HG02840 (cell line): ENCODE measurements at regions not wholly inside any gene's neighbourhood (a gene's known extent, or its start where the extent isn't known, plus 50 kb on each side); places are given as distances from the start of the nearest gene placed in this dataset.
"Not testable (repeated sequence)": the region's sequence is repeated elsewhere in the genome, so short reads cannot be mapped to it uniquely, and the experiment has no call there.

Experiments used
- ATAC-seq: cut with Tn5 transposase; IDR thresholded peaks from one replicate; pipeline ENCODE4 v1.9.1; 2021; ENCODE audit warnings: mild to moderate bottlenecking, moderate library complexity, moderate number of reproducible peaks; ENCODE audit not compliant: unreplicated experiment, low FRiP score

- ATAC-seq = no peak
Measured at GRCh38 chr12:74671421-74671820, 133.8 kb downstream of the ATXN7L3B start.

- not testable (repeated sequence) for ATAC-seq
Measured at GRCh38 chr12:74676955-74677354, 139.3 kb downstream of the ATXN7L3B start.

DNA sequence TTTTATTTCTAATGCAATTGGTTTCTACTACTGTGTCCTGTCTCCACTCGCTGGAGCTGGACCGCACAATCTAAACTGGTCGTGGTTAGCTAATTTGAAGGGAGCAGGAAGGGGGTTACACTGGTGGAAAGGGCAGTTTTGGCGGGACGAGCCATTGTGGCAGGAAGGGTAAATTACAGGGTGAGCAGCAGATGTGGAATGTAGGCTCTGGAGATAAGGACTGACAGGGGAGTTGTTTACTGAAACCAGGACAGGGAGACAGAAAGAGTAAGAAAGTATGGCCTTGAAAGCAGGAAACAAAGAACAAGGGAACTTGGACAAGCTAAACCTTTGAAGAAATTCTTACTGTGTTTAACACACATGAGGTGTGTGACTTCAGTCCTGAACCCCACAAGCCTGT, 147.8 kb downstream of the ATXN7L3B start:
- ATAC-seq = no peak

DNA sequence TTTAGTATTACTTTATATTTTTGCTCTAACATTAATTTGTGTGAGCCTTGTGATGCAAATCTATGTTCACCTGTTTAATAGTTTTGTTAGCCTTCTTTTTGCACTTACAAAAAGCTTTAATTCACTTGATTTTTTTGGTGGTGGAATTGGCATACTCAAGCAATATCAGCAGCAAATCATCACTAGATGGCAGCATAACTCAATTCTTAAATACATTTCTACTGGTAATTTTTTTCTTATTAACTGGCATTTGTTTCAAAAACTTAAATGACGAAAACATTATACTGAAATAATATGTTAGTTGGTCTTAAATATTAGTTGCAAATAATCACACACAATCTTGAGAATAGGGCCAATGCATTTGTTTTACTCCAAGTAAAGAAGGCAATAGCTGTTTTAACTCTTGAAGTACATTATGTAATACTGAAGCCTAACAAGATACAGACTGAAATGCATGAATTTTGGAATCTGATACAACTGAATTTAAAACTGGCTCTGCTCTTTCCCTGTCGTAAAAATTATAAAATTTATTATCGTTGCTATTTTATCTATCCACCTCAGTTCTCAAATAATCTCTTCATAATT, 151.5 kb downstream of the ATXN7L3B start:
- no peak for ATAC-seq

- no peak for ATAC-seq
Measured at GRCh38 chr12:74689929-74690328, 152.3 kb downstream of the ATXN7L3B start.

- no peak for ATAC-seq
Measured at GRCh38 chr12:74719447-74719846, 181.8 kb downstream of the ATXN7L3B start.

- no peak for ATAC-seq
Measured at GRCh38 chr12:74722709-74723108, 185.1 kb downstream of the ATXN7L3B start.

GRCh38 chr12:74725154-74725553, 187.5 kb downstream of the ATXN7L3B start:
- no peak for ATAC-seq

DNA sequence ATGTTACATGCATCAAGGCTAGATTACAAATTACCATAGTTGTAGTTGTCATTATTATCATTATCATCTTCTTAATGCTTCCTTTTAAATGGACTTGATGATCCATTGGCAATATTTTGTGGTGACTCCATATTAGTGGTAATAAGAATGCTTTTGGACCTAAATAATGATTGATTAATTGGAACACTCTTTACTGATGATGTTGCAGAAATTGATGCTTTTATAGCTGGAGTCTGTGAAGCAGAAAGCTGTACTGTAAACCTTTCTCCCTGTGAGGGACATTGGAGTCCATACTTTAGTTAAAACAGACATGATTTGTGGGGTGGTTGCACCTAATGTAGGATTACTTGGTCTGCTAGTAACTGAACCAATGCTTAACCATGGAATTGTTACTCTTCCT, 190.4 kb downstream of the ATXN7L3B start:
- no peak for ATAC-seq

DNA sequence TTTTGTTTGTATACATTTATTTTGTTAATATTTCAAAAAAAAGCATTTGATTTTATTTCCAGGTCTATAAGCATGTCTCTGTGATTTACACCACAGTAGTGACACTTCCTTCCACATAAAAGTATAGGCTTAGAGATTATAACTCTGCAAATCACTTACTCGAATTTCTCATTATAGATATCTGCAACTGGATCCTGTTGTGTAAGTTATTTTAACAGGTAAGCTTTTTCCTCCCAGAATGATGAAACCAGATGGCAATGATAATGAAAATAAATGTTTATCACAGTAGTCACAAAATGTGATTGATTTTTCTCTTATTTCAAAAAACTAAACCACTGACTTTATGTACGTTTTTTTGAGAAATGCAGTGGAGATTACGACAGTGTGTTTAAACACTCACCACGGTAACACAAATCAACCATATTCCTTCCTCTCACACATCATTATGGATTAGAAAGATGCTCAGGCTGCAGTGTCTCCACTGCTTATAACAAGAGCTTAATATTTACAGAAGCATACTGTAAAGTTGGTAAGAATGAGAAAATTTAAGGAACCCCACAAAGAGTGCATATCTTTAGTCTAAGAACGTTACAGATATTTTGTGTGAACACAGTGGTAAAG, 194.6 kb downstream of the ATXN7L3B start:
- ATAC-seq = no peak

DNA sequence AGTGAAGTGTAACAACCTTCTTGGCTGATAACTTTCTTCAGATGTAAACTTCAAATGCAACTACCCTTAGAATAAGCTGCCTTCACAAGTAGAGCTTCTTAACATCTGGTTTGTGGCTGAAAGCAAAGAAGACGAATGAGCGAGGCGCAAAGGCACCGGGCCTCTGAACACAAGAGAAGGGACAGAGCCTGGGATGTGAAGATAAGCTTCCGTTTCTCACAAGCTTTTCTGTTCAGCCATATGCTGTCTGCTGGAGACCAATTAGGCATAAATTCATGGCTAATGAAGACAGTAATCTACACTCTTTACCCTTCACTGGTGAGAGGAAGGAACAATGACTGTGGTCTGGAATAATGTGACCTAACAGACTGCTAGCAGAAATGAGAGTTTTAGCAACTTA, 195.2 kb downstream of the ATXN7L3B start:
- ATAC-seq = no peak

DNA sequence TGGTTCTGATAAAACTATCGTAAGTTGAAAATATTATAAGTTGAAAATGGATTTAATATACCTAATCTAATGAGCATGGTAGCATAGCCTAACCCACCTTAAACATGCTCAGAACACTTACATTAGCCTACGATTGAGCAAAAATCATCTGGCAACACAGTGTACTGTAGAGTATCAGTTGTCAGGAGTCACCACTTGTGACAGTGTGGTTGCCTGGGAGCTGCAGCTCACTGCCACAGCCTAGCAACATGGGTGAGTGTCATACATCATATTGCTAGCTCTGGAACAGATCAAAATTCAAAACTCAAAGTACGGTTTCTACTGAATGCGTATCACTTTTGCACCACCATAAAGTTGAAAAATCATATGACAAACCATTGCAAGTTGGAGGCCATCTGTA, 203.5 kb downstream of the ATXN7L3B start:
- ATAC-seq = no peak

- ATAC-seq = no peak
Measured at GRCh38 chr12:74747305-74747704, 209.7 kb downstream of the ATXN7L3B start.

GRCh38 chr12:74751441-74751840, 213.8 kb downstream of the ATXN7L3B start:
- no peak for ATAC-seq

- ATAC-seq = no peak
Measured at GRCh38 chr12:74752215-74752614, 214.6 kb downstream of the ATXN7L3B start.

DNA sequence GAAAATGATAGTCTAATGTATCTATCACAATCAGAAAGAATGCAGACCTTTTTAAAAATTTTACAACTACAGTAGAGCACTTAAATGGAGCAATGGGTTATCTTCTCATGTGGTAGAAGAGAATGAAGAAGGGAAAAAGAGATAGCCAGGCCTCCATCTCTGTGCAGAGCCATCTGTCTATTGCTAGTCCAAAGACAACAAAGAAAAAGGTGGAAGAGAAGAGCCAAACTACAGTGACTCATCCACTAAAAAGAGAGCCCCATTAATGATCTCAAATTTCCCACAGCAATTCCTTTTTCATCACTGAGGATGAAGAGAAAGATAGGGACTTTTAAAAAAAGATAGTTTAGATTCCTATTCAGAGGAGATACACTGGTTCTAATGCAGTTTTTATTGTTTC, 232.9 kb downstream of the ATXN7L3B start:
- ATAC-seq = no peak

DNA sequence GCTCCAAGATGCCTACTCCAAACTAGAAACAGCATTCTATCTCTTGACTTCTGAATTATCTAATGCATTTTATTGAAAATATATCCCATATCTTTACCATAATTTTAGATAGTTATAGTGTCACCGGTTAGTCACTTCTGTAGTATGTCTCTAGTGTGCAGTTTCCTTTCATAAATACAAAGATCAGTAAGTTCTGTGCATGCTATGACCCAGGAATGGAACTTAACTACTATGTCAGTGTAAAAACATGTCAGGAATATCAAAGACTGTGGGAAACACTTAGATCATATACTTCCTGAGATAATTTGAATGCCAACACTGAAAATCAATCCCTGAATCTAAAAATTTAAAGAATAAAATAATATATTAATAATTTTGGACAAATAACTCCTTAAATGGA, 237.6 kb downstream of the ATXN7L3B start:
- no peak for ATAC-seq

GRCh38 chr12:74776378-74776777, 238.7 kb downstream of the ATXN7L3B start:
- no peak for ATAC-seq

DNA sequence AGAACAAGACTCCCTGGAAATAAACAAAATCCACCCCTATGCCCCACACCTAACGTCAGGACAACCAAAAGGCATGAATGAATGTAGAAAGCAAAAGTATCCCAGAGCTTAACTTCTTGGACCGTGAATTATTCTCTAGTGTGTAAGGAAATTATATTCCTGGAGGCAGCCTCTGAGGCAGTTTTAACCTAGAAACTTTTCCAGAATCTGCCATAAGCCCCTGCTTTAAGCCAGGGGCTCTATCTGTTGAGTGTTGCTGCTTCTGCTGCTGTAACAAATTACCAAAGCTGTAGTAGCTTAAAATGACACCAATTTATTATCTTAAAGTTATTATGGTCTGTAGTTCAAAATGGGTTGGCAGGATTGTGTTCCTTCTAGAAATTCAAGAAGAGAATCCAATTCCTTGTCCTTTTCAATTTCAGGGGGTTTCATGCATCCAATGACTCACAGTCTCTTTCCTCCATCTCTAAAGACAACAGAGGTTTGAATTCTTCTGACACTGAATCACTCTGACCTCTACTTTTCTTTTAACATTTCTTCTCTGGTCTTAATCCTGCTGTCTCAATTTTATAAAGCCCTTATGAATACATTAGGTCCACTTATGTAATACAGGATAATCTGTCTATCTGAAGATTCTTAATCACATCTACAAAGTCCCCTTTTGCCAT, 242.7 kb downstream of the ATXN7L3B start:
- no peak for ATAC-seq

DNA sequence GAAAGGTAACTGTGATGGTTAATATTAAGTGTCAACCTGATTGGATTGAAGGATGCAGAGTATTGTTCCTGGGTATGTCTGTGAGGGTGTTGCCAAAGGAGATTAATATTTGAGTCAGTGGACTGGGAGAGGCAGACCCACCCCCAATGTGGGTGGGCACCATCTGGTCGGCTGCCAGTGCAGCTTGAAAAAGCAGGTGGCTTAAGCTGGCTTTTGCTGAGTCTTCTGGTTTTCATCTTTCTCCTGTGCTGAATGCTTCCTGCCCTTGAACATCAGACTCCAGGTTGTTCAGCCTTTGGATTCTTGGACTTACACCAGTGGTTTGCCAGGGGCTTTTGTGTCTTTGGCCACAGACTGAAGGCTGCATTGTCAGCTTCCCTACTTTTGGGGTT, 243.2 kb downstream of the ATXN7L3B start:
- not testable (repeated sequence) for ATAC-seq

- no peak for ATAC-seq
Measured at GRCh38 chr12:74781991-74782485, 244.4 kb downstream of the ATXN7L3B start.

- ATAC-seq = no peak
Measured at GRCh38 chr12:74790931-74791330, 253.3 kb downstream of the ATXN7L3B start.
